ENCODE measurements at regions not wholly inside any gene's neighbourhood (a gene's known extent, or its start where the extent isn't known, plus 50 kb on each side); places are given as distances from the start of the nearest gene placed in this dataset.

DNA sequence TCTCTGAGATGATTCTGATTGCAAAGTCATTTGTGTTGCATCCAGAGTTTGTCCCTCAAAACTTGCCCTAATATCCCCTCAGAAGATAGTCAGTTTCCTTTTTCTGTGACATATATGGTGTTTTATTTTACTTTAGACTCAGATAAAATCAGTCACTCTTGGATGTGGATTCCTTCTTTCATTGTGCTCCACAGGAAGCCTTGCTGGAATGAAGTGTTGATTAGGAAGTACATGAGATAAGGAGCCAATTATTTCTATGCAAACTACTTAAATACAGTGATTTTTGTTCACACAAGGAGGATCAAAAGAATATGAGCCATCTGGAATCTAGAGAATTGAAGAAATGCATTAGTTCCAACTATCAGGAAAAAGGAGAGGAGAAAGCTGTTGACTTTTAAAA is 107.6 kb upstream of the RXFP2 start:
- TF ChIP-seq, protein P1, sequence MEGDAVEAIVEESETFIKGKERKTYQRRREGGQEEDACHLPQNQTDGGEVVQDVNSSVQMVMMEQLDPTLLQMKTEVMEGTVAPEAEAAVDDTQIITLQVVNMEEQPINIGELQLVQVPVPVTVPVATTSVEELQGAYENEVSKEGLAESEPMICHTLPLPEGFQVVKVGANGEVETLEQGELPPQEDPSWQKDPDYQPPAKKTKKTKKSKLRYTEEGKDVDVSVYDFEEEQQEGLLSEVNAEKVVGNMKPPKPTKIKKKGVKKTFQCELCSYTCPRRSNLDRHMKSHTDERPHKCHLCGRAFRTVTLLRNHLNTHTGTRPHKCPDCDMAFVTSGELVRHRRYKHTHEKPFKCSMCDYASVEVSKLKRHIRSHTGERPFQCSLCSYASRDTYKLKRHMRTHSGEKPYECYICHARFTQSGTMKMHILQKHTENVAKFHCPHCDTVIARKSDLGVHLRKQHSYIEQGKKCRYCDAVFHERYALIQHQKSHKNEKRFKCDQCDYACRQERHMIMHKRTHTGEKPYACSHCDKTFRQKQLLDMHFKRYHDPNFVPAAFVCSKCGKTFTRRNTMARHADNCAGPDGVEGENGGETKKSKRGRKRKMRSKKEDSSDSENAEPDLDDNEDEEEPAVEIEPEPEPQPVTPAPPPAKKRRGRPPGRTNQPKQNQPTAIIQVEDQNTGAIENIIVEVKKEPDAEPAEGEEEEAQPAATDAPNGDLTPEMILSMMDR (IDR thresholded peaks at IDR 0.05; ENCODE audit: control extremely low read depth in 1 of 3, insufficient read depth in 1 of 3, low read depth in 1 of 3, low read length in 3 of 3) = no peak
- TF ChIP-seq ASH2L (IDR thresholded peaks at IDR 0.05; ENCODE audit: low read length) = no peak
- TF ChIP-seq POLR2AphosphoS5 (IDR thresholded peaks at IDR 0.05; ENCODE audit: low read depth, low read length) = no peak
- no peak for TF ChIP-seq SP4 (IDR thresholded peaks at IDR 0.05; ENCODE audit: low read length)
- no peak for TF ChIP-seq SP1 (IDR thresholded peaks at IDR 0.05; ENCODE audit: low read depth, low read length)
- TF ChIP-seq BACH1 (IDR thresholded peaks at IDR 0.05; ENCODE audit: low read length) = no peak
- no peak for TF ChIP-seq POLR2A (IDR thresholded peaks at IDR 0.05; ENCODE audit: control extremely low read depth in 1 of 2, low read depth in 2 of 2, low read length in 2 of 2)
- no peak for TF ChIP-seq YY1 (IDR thresholded peaks at IDR 0.05; ENCODE audit: low read depth, low read length)
